ENCODE measurements at regions not wholly inside any gene's neighbourhood (a gene's known extent, or its start where the extent isn't known, plus 50 kb on each side); places are given as distances from the start of the nearest gene placed in this dataset.

- no peak for DNase-seq (ENCODE audit: low spot score)
- Histone ChIP-seq H3K4me3 (no peak overlapping the region), H3K27me3 (replicated peaks; ENCODE audit: insufficient read depth) (no peaks in the 10 kb centered on the region), H3K4me1 (ENCODE audit: control insufficient read depth in 1 of 2, low read depth in 2 of 2) (no peaks in the 10 kb centered on the region), H3K27ac (no peak overlapping the region), H3K36me3 (no peaks in the 10 kb centered on the region), H3K9me3 (no peaks in the 10 kb centered on the region)
- no peak for ATAC-seq (ENCODE audit: insufficient number of reproducible peaks, low FRiP score, low read depth)
- TF ChIP-seq CTCF (IDR thresholded peaks at IDR 0.05): no peak
Observed at GRCh38 chr3:13142552-13143380, 69.5 kb upstream of the IQSEC1 start.

- ATAC-seq (ENCODE audit: insufficient number of reproducible peaks, low FRiP score, low read depth): no peak
- no peak for DNase-seq (ENCODE audit: low spot score)
- no peak overlapping the region for H3K27ac ChIP-seq
- H3K4me1 ChIP-seq (ENCODE audit: control insufficient read depth in 1 of 2, low read depth in 2 of 2): no peaks in the 10 kb centered on the region
- H3K36me3 ChIP-seq: no peaks in the 10 kb centered on the region
- no peaks in the 10 kb centered on the region for H3K27me3 ChIP-seq (replicated peaks; ENCODE audit: insufficient read depth)
- no peak for TF ChIP-seq CTCF (IDR thresholded peaks at IDR 0.05)
- H3K4me3 ChIP-seq: no peak overlapping the region
- H3K9me3 ChIP-seq: no peaks in the 10 kb centered on the region
Observed at GRCh38 chr3:13141991-13142412, 68.8 kb upstream of the IQSEC1 start.

GRCh38 chr3:13141183-13141582 is 68.0 kb upstream of the IQSEC1 start:
- no peaks in the 10 kb centered on the region for H3K27me3 ChIP-seq (replicated peaks; ENCODE audit: insufficient read depth)

GRCh38 chr3:13140596-13140995 is 67.4 kb upstream of the IQSEC1 start:
- H3K27ac ChIP-seq: no peak overlapping the region
- no peaks in the 10 kb centered on the region for H3K4me1 ChIP-seq (ENCODE audit: control insufficient read depth in 1 of 2, low read depth in 2 of 2)
- H3K36me3 ChIP-seq: no peaks in the 10 kb centered on the region
- DNase-seq (ENCODE audit: low spot score) (no peak), ATAC-seq (ENCODE audit: insufficient number of reproducible peaks, low FRiP score, low read depth) (no peak)
- TF ChIP-seq CTCF (IDR thresholded peaks at IDR 0.05): no peak
- no peaks in the 10 kb centered on the region for H3K27me3 ChIP-seq (replicated peaks; ENCODE audit: insufficient read depth)
- H3K9me3 ChIP-seq: no peaks in the 10 kb centered on the region
- no peak overlapping the region for H3K4me3 ChIP-seq

More at GRCh38 chr3:13141183-13141582, 68.0 kb upstream of the IQSEC1 start:
- DNase-seq (ENCODE audit: low spot score): no peak
- no peak for TF ChIP-seq CTCF (IDR thresholded peaks at IDR 0.05)
- no peaks in the 10 kb centered on the region for H3K36me3 ChIP-seq
- no peak overlapping the region for H3K4me3 ChIP-seq
- H3K4me1 ChIP-seq (ENCODE audit: control insufficient read depth in 1 of 2, low read depth in 2 of 2): no peaks in the 10 kb centered on the region
- H3K27ac ChIP-seq: no peak overlapping the region
- ATAC-seq (ENCODE audit: insufficient number of reproducible peaks, low FRiP score, low read depth): no peak
- H3K9me3 ChIP-seq: no peaks in the 10 kb centered on the region

- no peaks in the 10 kb centered on the region for H3K27me3 ChIP-seq (replicated peaks; ENCODE audit: insufficient read depth)
- no peaks in the 10 kb centered on the region for H3K4me1 ChIP-seq (ENCODE audit: control insufficient read depth in 1 of 2, low read depth in 2 of 2)
- H3K4me3 ChIP-seq: no peak overlapping the region
- TF ChIP-seq CTCF (IDR thresholded peaks at IDR 0.05): no peak
- H3K36me3 ChIP-seq: no peaks in the 10 kb centered on the region
- DNase-seq (ENCODE audit: low spot score): no peak
- H3K9me3 ChIP-seq: no peaks in the 10 kb centered on the region
- ATAC-seq (ENCODE audit: insufficient number of reproducible peaks, low FRiP score, low read depth): no peak
- no peak overlapping the region for H3K27ac ChIP-seq
Observed at GRCh38 chr3:13139471-13140065, 66.3 kb upstream of the IQSEC1 start.
